Mesothelial cell of epicardium (in vitro differentiated cells): ENCODE measurements at regions not wholly inside any gene's neighbourhood (a gene's known extent, or its start where the extent isn't known, plus 50 kb on each side); places are given as distances from the start of the nearest gene placed in this dataset.

Experiments used
- DNase-seq, 2 experiments: peaks; one replicate each; pipeline ENCODE4 v3.0.0; 2021; ENCODE audit warnings: low spot score in 2 of 2; ENCODE audit not compliant: unreplicated experiment in 2 of 2
- H3K27ac Mint-ChIP-seq: 2 replicates; pipeline ENCODE4 v1.8.0; 2021; ENCODE audit warnings: mixed read lengths
- H3K27me3 Mint-ChIP-seq: 2 replicates; pipeline ENCODE4 v1.8.0; 2021; ENCODE audit warnings: low read depth, mixed read lengths
- H3K36me3 Mint-ChIP-seq: 2 replicates; pipeline ENCODE4 v1.8.0; 2021; ENCODE audit warnings: mixed read lengths
- H3K4me1 Mint-ChIP-seq: 2 replicates; pipeline ENCODE4 v1.8.0; 2021; ENCODE audit warnings: mixed read lengths
- H3K4me3 Mint-ChIP-seq: 2 replicates; pipeline ENCODE4 v1.8.0; 2021; ENCODE audit warnings: mild to moderate bottlenecking, moderate library complexity, mixed read lengths
- H3K9me3 Mint-ChIP-seq: 2 replicates; pipeline ENCODE4 v1.8.0; 2021; ENCODE audit warnings: mixed read lengths
- CTCF ChIP-seq: fragments of 200-600 bp; sonication (generic); IDR thresholded peaks from one replicate; pipeline ENCODE4 v1.5.0; 2021; ENCODE audit warnings: antibody characterized with exemption; ENCODE audit not compliant: unreplicated experiment

DNA sequence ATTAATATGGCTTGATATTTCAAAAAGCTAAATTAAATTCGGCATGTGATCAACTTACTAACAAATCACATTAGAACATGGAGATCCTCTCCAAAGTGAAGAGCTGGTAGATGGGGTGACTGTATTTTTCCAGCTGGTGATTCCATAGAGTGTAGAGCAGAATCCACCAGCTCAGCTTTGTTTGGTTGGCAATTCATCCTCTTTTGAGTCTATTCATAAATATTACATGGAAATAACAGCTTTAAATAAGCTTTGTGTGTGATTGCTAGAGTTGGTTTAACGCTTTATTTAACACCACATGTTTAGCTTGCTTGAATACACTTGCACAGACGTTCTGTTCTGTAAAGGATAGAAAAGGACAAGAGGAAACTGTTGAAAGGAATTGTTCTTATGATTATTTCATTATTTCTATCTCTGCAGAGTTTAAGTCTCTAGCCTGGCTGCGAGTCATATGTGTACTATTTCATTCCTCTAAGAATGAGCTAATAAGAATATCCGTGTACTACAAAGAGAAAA is 738.3 kb upstream of the KIRREL3 start:
- no peak for TF ChIP-seq CTCF
- Mint-ChIP-seq H3K36me3 (no peaks in the 10 kb centered on the region), H3K27ac (no peak overlapping the region), H3K4me1 (peaks cover 4% of the 10 kb centered on the region), H3K27me3 (peaks cover 28% of the 10 kb centered on the region), H3K4me3 (no peak overlapping the region), H3K9me3 (no peaks in the 10 kb centered on the region)
- no peak for DNase-seq

GRCh38 chr11:127737499-127737898 is 736.9 kb upstream of the KIRREL3 start:
- Mint-ChIP-seq H3K36me3 (no peaks in the 10 kb centered on the region), H3K27ac (no peak overlapping the region), H3K9me3 (no peaks in the 10 kb centered on the region), H3K4me3 (no peak overlapping the region), H3K27me3 (peaks cover 28% of the 10 kb centered on the region), H3K4me1 (peaks cover 9% of the 10 kb centered on the region)
- TF ChIP-seq CTCF, result no peak
- no peak for DNase-seq

DNA sequence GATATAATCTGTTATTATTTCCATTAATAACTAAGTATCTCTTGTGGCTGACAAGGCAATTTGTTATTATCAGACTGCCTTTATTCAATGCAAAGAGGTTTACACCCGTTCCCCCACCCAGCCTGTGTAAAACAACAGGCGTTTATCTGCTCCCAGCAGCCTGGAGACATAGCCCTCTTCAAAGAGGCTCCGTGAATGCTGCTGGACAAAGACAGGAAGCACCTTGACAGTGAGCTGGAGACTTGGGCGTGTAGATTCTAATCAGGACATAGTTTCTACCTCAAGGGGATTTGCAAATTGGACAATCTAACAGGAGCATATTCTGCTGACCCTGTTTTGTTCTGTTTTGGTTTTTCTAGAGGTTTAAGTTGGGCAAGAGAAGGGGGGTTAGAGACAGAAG is 733.0 kb upstream of the KIRREL3 start:
- Mint-ChIP-seq H3K27me3 (peaks cover 19% of the 10 kb centered on the region), H3K36me3 (no peaks in the 10 kb centered on the region), H3K27ac (no peak overlapping the region), H3K4me1 (peaks cover 9% of the 10 kb centered on the region), H3K9me3 (peaks cover 4% of the 10 kb centered on the region), H3K4me3 (peak overlapping the region; percentile 26)
- no peak for TF ChIP-seq CTCF
- DNase-seq, result no peak

DNA sequence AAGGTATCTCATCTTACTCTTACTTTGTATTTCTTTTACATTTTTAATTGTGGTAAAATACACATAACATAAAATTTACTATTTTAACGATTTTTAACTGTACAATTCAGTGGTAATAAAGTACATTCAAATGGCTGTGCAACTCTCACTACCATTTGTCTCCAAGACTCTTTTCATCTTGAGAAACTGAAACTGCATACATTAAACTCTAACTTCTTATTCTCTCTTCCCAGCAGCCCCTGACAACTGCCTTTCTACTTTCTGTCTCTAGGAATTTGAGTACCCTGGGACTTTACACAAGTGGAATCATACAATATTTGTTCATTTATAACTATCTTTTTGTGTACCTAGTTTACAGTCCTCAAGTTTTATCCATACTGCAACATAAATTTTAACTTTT is 725.8 kb upstream of the KIRREL3 start:
- no peaks in the 10 kb centered on the region for H3K4me1 Mint-ChIP-seq
- H3K27me3 Mint-ChIP-seq, result no peaks in the 10 kb centered on the region
- no peak for TF ChIP-seq CTCF
- H3K36me3 Mint-ChIP-seq, result no peaks in the 10 kb centered on the region
- no peak overlapping the region for H3K27ac Mint-ChIP-seq
- H3K4me3 Mint-ChIP-seq, result no peak overlapping the region
- DNase-seq, result no peak
- peaks cover 8% of the 10 kb centered on the region for H3K9me3 Mint-ChIP-seq

GRCh38 chr11:127723714-127724113 is 723.1 kb upstream of the KIRREL3 start:
- DNase-seq, result no peak
- Mint-ChIP-seq H3K27ac (no peak overlapping the region), H3K36me3 (no peaks in the 10 kb centered on the region), H3K27me3 (no peaks in the 10 kb centered on the region), H3K4me1 (no peaks in the 10 kb centered on the region), H3K4me3 (no peak overlapping the region), H3K9me3 (peaks cover 4% of the 10 kb centered on the region)
- TF ChIP-seq CTCF, result no peak

- H3K27ac Mint-ChIP-seq, result no peak overlapping the region
- no peak overlapping the region for H3K4me3 Mint-ChIP-seq
- no peak for TF ChIP-seq CTCF
- no peaks in the 10 kb centered on the region for H3K4me1 Mint-ChIP-seq
- H3K9me3 Mint-ChIP-seq, result no peaks in the 10 kb centered on the region
- no peaks in the 10 kb centered on the region for H3K27me3 Mint-ChIP-seq
- no peaks in the 10 kb centered on the region for H3K36me3 Mint-ChIP-seq
- DNase-seq, result no peak
Measured at GRCh38 chr11:127713226-127713625, 712.7 kb upstream of the KIRREL3 start.
